IPS-18a (cell line): ENCODE measurements at regions not wholly inside any gene's neighbourhood (a gene's known extent, or its start where the extent isn't known, plus 50 kb on each side); places are given as distances from the start of the nearest gene placed in this dataset.

ENCODE experiments used
- H3K27ac ChIP-seq: one replicate; pipeline ENCODE4 v1.5.1; 2013; ENCODE audit warnings: low read length
- H3K27me3 ChIP-seq: one replicate; pipeline ENCODE4 v1.6.1; 2013; ENCODE audit warnings: mild to moderate bottlenecking, low read length; ENCODE audit not compliant: control insufficient read depth, insufficient read depth
- H3K36me3 ChIP-seq: one replicate; pipeline ENCODE4 v1.6.1; 2013; ENCODE audit warnings: low read depth, low read length; ENCODE audit not compliant: control insufficient read depth
- H3K4me1 ChIP-seq: one replicate; pipeline ENCODE4 v1.6.1; 2013; ENCODE audit warnings: low read depth, low read length; ENCODE audit not compliant: control insufficient read depth
- H3K4me3 ChIP-seq: one replicate; pipeline ENCODE4 v1.5.1; 2013; ENCODE audit warnings: low read length
- H3K9ac ChIP-seq: one replicate; pipeline ENCODE4 v1.6.1; 2013; ENCODE audit warnings: mild to moderate bottlenecking, low read length, moderate library complexity
- H3K9me3 ChIP-seq: one replicate; pipeline ENCODE4 v1.6.1; 2013; ENCODE audit warnings: low read depth, low read length; ENCODE audit not compliant: control insufficient read depth

GRCh38 chr7:46637793-46638735, 717.0 kb upstream of the IGFBP3 start:
- H3K27ac ChIP-seq: no peak overlapping the region
- H3K36me3 ChIP-seq: no peaks in the 10 kb centered on the region
- H3K9me3 ChIP-seq: no peaks in the 10 kb centered on the region
- no peaks in the 10 kb centered on the region for H3K4me1 ChIP-seq
- H3K9ac ChIP-seq: no peak overlapping the region
- no peak overlapping the region for H3K4me3 ChIP-seq
- no peaks in the 10 kb centered on the region for H3K27me3 ChIP-seq

- H3K9me3 ChIP-seq: no peaks in the 10 kb centered on the region
- H3K4me1 ChIP-seq: no peaks in the 10 kb centered on the region
- no peaks in the 10 kb centered on the region for H3K27me3 ChIP-seq
- H3K4me3 ChIP-seq: no peak overlapping the region
- H3K9ac ChIP-seq: no peak overlapping the region
- no peaks in the 10 kb centered on the region for H3K36me3 ChIP-seq
- no peak overlapping the region for H3K27ac ChIP-seq
Observed at GRCh38 chr7:46636022-46636421, 715.0 kb upstream of the IGFBP3 start.

- H3K9ac ChIP-seq: no peak overlapping the region
Observed at GRCh38 chr7:46633630-46634240, 712.7 kb upstream of the IGFBP3 start.

DNA sequence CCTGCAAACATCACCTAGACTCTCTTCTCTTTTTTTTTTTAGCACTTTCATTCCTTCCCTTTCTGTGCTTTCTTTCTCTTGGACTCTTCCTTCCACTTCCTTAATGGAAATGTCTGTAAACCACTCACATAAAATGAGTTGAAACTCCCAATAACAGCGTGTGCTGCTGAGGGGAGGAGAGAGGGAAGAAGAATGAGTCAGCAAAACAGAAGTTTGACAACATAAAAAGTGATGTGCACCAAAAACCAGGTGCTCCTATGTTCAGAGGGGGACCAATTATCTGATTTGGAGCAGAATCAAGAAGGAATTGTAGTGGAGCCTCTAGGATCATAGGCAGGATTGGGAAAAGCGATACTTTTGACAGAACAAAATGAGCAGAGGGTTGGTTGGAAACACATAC, 712.1 kb upstream of the IGFBP3 start:
- H3K4me1 ChIP-seq: no peaks in the 10 kb centered on the region
- no peaks in the 10 kb centered on the region for H3K27me3 ChIP-seq
- H3K9ac ChIP-seq: no peak overlapping the region

More at GRCh38 chr7:46633630-46634240, 712.7 kb upstream of the IGFBP3 start:
- Histone ChIP-seq H3K27me3 (no peaks in the 10 kb centered on the region), H3K4me1 (no peaks in the 10 kb centered on the region), H3K36me3 (no peaks in the 10 kb centered on the region), H3K27ac (no peak overlapping the region), H3K9me3 (no peaks in the 10 kb centered on the region), H3K4me3 (no peak overlapping the region)

DNA sequence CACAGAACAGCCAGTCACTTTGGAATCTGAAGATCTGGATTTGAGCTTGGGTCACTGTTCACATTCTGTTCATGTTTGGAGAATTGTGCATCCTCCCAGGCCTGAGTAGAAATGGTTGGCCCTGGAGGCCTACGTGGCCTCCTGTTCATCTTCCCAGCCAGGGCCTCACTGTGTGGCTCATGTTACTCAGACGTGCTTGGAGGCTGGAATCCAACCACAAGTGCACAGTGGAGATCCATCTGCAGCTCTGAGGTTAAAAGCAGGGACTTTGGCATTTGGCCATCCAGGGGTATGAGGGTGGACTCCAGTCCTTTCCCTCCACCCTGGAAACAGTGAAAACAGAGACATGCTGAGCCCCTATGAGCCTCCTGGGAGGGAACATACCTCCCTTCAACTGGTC, 709.0 kb upstream of the IGFBP3 start:
- H3K36me3 ChIP-seq: no peaks in the 10 kb centered on the region
- H3K4me3 ChIP-seq: no peak overlapping the region
- H3K9ac ChIP-seq: no peak overlapping the region
- peaks cover 1% of the 10 kb centered on the region for H3K4me1 ChIP-seq
- H3K27me3 ChIP-seq: no peaks in the 10 kb centered on the region
- no peaks in the 10 kb centered on the region for H3K9me3 ChIP-seq
- no peak overlapping the region for H3K27ac ChIP-seq

More for the DNA sequence above, 712.1 kb upstream of the IGFBP3 start:
- Histone ChIP-seq H3K9me3 (no peaks in the 10 kb centered on the region), H3K27ac (no peak overlapping the region), H3K36me3 (no peaks in the 10 kb centered on the region), H3K4me3 (no peak overlapping the region)

DNA sequence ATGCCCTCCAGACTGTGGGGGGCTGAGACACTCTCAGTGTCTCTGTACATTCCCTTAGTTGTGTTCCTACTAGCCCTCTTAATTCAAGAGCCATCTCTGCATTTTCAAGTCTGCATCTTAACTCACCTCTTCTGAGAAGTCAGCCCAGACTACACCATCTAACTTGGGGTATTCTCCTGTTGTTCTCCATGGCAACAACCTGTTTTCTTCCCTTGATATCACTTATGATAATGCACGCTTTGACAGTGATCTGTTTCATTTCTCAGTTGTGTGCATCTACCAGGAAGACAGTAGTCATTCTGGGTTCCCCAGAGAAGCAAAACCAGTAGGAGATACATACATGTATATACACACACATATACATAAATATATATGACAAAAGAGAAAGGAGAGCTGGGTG, 707.3 kb upstream of the IGFBP3 start:
- no peak overlapping the region for H3K4me3 ChIP-seq
- H3K9ac ChIP-seq: no peak overlapping the region
- peaks cover 6% of the 10 kb centered on the region for H3K4me1 ChIP-seq
- no peak overlapping the region for H3K27ac ChIP-seq
- H3K36me3 ChIP-seq: no peaks in the 10 kb centered on the region
- H3K9me3 ChIP-seq: no peaks in the 10 kb centered on the region
- no peaks in the 10 kb centered on the region for H3K27me3 ChIP-seq

DNA sequence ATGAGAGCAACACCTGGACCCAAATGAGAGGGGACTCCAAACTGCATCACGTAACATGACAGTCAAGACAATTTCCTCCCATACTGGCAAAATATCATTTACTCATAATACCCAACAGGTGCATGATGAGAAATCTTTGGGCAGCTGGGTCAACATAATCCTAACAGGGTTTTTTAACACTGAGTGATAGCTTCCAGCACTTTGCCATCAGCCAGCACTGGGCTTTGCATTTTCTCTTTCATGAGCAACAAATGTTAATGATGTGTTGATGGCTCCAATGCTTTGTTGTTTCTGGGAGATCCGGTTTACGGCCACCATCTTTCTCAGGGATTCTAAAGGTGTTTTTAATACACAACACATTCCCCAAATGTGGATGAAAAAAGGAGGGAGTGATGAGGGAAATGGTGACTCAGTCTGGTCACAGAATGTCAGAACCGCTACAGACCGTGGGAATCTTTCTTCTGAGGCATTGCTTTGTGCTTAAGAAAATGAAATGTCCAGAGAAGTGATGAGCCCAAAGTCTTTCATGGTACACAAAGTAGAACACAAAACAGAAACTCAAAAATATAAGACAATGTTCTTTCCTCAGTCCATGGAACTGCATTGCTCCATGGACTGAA, 705.7 kb upstream of the IGFBP3 start:
- H3K27me3 ChIP-seq: no peaks in the 10 kb centered on the region
- H3K36me3 ChIP-seq: no peaks in the 10 kb centered on the region
- no peaks in the 10 kb centered on the region for H3K9me3 ChIP-seq
- peaks cover 6% of the 10 kb centered on the region for H3K4me1 ChIP-seq
- no peak overlapping the region for H3K27ac ChIP-seq
- no peak overlapping the region for H3K9ac ChIP-seq
- no peak overlapping the region for H3K4me3 ChIP-seq

- no peaks in the 10 kb centered on the region for H3K27me3 ChIP-seq
- peaks cover 6% of the 10 kb centered on the region for H3K4me1 ChIP-seq
- H3K36me3 ChIP-seq: no peaks in the 10 kb centered on the region
- H3K9me3 ChIP-seq: no peaks in the 10 kb centered on the region
- H3K9ac ChIP-seq: no peak overlapping the region
- H3K27ac ChIP-seq: no peak overlapping the region
- H3K4me3 ChIP-seq: no peak overlapping the region
Observed at GRCh38 chr7:46626261-46626660, 705.2 kb upstream of the IGFBP3 start.

- no peaks in the 10 kb centered on the region for H3K27me3 ChIP-seq
- H3K27ac ChIP-seq: no peak overlapping the region
- peaks cover 6% of the 10 kb centered on the region for H3K4me1 ChIP-seq
- H3K36me3 ChIP-seq: no peaks in the 10 kb centered on the region
- no peak overlapping the region for H3K4me3 ChIP-seq
- H3K9ac ChIP-seq: no peak overlapping the region
- no peaks in the 10 kb centered on the region for H3K9me3 ChIP-seq
Observed at GRCh38 chr7:46625032-46625431, 704.0 kb upstream of the IGFBP3 start.

GRCh38 chr7:46622251-46622650, 701.2 kb upstream of the IGFBP3 start:
- H3K9ac ChIP-seq: no peak overlapping the region

GRCh38 chr7:46619723-46620310, 698.7 kb upstream of the IGFBP3 start:
- H3K36me3 ChIP-seq: no peaks in the 10 kb centered on the region
- no peak overlapping the region for H3K4me3 ChIP-seq
- H3K27me3 ChIP-seq: no peaks in the 10 kb centered on the region
- no peak overlapping the region for H3K27ac ChIP-seq
- no peak overlapping the region for H3K9ac ChIP-seq
- peaks cover 2% of the 10 kb centered on the region for H3K4me1 ChIP-seq
- H3K9me3 ChIP-seq: no peaks in the 10 kb centered on the region

More at GRCh38 chr7:46622251-46622650, 701.2 kb upstream of the IGFBP3 start:
- no peak overlapping the region for H3K27ac ChIP-seq
- H3K27me3 ChIP-seq: no peaks in the 10 kb centered on the region
- H3K4me1 ChIP-seq: peaks cover 6% of the 10 kb centered on the region
- H3K36me3 ChIP-seq: no peaks in the 10 kb centered on the region
- no peaks in the 10 kb centered on the region for H3K9me3 ChIP-seq
- no peak overlapping the region for H3K4me3 ChIP-seq
